Upper lobe of right lung (tissue), 1 donor: ENCODE measurements at regions not wholly inside any gene's neighbourhood (a gene's known extent, or its start where the extent isn't known, plus 50 kb on each side); places are given as distances from the start of the nearest gene placed in this dataset.

Source experiments
- ATAC-seq: fragments of 200-7000 bp; cut with Tn5 transposase; one replicate; pipeline ENCODE4 v1.9.1; 2020; ENCODE audit warnings: mild to moderate bottlenecking, moderate library complexity
- DNase-seq: peaks from one replicate; pipeline ENCODE4 v3.0.0-alpha.2; 2020
- H3K27ac ChIP-seq: fragments of 200-600 bp; one replicate; pipeline ENCODE4 v1.8.0; 2022
- H3K27me3 ChIP-seq: fragments of 200-600 bp; one replicate; pipeline ENCODE4 v1.8.0; 2022; ENCODE audit warnings: mild to moderate bottlenecking
- H3K36me3 ChIP-seq: fragments of 200-600 bp; one replicate; pipeline ENCODE4 v1.8.0; 2022
- H3K4me1 ChIP-seq: fragments of 200-600 bp; one replicate; pipeline ENCODE4 v1.8.0; 2022
- H3K4me3 ChIP-seq: fragments of 200-600 bp; one replicate; pipeline ENCODE4 v1.8.0; 2022; ENCODE audit warnings: mild to moderate bottlenecking
- H3K9me3 ChIP-seq: fragments of 200-600 bp; one replicate; pipeline ENCODE4 v1.8.0; 2022
- CTCF ChIP-seq: fragments of 200-600 bp; IDR thresholded peaks from one replicate; pipeline ENCODE4 v1.8.0; 2022; ENCODE audit warnings: antibody characterized with exemption
- intact Hi-C: fragments of 100-400 bp; cut with DNase I; formaldehyde crosslinking; loops from one replicate; pipeline ENCODE4 v1.11.0; 2022
- donor health status: DM: no; HTN: yes; CAD: no; lungs with severe emphysema.

- H3K27me3 ChIP-seq, result no peaks in the 10 kb centered on the region
- intact Hi-C loops, result no loop called here
- DNase-seq, result no peak
- no peaks in the 10 kb centered on the region for H3K4me1 ChIP-seq
- ATAC-seq, result no peak
- H3K27ac ChIP-seq, result no peak overlapping the region
- no peaks in the 10 kb centered on the region for H3K36me3 ChIP-seq
- TF ChIP-seq CTCF, result no peak
- H3K4me3 ChIP-seq, result no peak overlapping the region
- no peaks in the 10 kb centered on the region for H3K9me3 ChIP-seq
Measured at GRCh38 chr13:87122551-87122950, 548.6 kb upstream of the SLITRK5 start.

DNA sequence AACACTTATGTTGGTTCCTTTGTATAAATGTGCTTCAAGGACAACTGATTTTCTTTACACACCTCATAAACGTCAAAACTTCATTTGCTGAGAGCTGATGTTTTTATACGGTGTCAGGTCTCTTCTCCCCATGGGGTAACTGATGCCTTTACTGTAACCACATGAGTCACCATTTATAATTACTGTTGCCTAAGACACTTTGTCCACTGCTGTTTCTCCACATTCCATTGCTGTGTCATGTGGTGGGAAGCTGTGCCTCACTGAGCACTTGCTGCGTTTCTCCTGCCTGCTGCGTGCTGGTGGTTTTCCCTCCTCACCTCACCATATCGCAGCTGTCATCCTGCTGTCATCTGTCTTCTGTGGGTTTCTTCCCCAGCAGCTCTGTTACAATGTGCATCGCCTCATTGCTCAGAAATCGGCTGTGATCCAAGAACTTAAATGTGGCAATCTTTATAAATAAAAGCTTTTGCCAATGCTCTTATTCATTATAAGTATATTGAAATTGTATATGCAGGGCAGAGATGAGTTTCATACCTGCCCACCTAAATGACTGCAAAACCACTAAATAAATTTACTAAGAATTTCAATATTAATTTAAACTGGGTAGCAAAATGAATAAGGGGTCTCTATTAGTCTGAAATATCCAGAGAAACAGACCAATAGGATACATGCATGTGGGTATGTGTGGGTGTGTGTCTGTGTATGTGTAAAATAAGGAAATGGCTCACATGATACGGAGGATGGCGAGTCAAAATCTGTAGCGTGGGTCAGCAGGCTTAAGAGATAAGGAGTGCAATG is 547.0 kb upstream of the SLITRK5 start:
- intact Hi-C loops, result no loop called here
- Histone ChIP-seq H3K4me3 (no peak overlapping the region), H3K4me1 (no peaks in the 10 kb centered on the region), H3K27ac (no peak overlapping the region), H3K36me3 (no peaks in the 10 kb centered on the region), H3K27me3 (no peaks in the 10 kb centered on the region), H3K9me3 (no peaks in the 10 kb centered on the region)
- peak; percentile 47 for ATAC-seq
- no peak for DNase-seq
- TF ChIP-seq CTCF, result no peak

DNA sequence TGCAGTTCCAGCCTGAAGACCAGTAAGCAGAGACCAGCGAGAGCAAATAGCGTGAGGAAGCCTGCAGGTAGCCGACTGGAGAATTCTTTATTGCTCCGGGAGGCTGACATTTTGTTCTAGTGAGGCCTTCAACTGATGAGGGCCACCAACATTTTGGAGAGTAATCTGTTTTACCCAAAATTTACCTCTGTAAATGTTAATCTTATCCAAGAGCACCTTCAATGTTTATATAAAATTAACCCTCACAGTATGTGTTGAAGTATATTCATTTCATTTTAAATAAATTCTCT is 546.4 kb upstream of the SLITRK5 start:
- no peaks in the 10 kb centered on the region for H3K36me3 ChIP-seq
- H3K27me3 ChIP-seq, result no peaks in the 10 kb centered on the region
- H3K4me3 ChIP-seq, result no peak overlapping the region
- DNase-seq (no peak), ATAC-seq (no peak)
- H3K9me3 ChIP-seq, result no peaks in the 10 kb centered on the region
- intact Hi-C loops, result no loop called here
- no peak for TF ChIP-seq CTCF
- H3K27ac ChIP-seq, result no peak overlapping the region
- no peaks in the 10 kb centered on the region for H3K4me1 ChIP-seq

DNA sequence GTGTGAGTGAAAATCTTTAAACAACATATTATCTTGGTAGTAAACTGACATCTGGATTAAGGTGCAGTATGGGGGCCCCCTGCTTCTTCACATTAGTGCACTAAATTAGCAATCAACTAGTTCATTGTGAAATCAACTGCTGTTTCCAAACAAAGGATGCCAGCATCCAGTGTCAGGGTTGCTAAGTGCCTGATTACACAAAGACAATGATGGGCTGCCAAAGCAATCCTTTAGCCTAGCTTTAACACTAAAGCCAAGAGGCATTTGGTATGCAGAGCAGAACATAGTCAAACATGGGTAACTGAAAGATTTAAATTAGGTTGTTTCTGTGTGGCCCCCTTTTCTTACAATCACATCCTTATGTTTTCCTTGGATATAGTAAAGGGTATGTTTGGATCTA is 543.1 kb upstream of the SLITRK5 start:
- ATAC-seq, result no peak
- Histone ChIP-seq H3K27ac (no peak overlapping the region), H3K9me3 (no peaks in the 10 kb centered on the region), H3K4me1 (no peaks in the 10 kb centered on the region), H3K36me3 (no peaks in the 10 kb centered on the region), H3K27me3 (no peaks in the 10 kb centered on the region), H3K4me3 (no peak overlapping the region)
- DNase-seq, result no peak
- intact Hi-C loops, result no loop called here
- TF ChIP-seq CTCF, result no peak

- H3K9me3 ChIP-seq, result no peaks in the 10 kb centered on the region
- no peaks in the 10 kb centered on the region for H3K4me1 ChIP-seq
- no peak for ATAC-seq
- no peak for DNase-seq
- H3K27ac ChIP-seq, result no peak overlapping the region
- no peaks in the 10 kb centered on the region for H3K36me3 ChIP-seq
- intact Hi-C loops, result no loop called here
- H3K4me3 ChIP-seq, result no peak overlapping the region
- no peaks in the 10 kb centered on the region for H3K27me3 ChIP-seq
- TF ChIP-seq CTCF, result no peak
Measured at GRCh38 chr13:87128491-87128890, 542.7 kb upstream of the SLITRK5 start.
